ENCODE measurements at regions not wholly inside any gene's neighbourhood (a gene's known extent, or its start where the extent isn't known, plus 50 kb on each side); places are given as distances from the start of the nearest gene placed in this dataset.
"Not testable (repeated sequence)": the region's sequence is repeated elsewhere in the genome, so short reads cannot be mapped to it uniquely, and the experiment has no call there.

DNA sequence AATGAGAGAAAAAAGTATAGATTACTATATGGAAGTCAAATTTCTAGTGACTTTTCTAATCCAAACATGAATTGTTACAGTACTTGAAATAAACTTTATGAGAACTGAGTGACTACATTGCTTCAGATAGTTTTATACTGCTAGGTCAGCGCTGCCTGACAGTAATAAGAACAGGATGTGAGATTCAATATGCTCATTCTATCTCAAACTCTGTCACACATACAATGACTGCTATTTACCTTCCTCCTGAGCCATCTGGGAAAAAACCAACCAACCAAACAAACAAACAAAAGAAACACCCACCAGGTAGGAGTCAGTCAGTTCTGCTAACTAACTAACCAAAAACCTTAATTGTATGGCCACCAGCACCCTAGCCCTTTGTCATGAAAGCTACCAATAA is 89.0 kb upstream of the NOTCH2NLA start:
- not testable (repeated sequence) for H4K20me1 ChIP-seq (ENCODE audit: control insufficient read depth, insufficient read depth, insufficient read length); H2BK12ac ChIP-seq (ENCODE audit: insufficient read length, low read depth, low read length); H3K4me3 Mint-ChIP-seq; H2AFZ ChIP-seq (ENCODE audit: low read length); H3K27me3 ChIP-seq (ENCODE audit: insufficient read depth, low read length); H3K27me3 Mint-ChIP-seq (ENCODE audit: low read depth); H3T11ph ChIP-seq (ENCODE audit: low read length); H3K27ac Mint-ChIP-seq; H4K5ac ChIP-seq (ENCODE audit: insufficient read length, low read depth, low read length); H2AK5ac ChIP-seq (ENCODE audit: insufficient read length, low read length); H2BK120ac ChIP-seq (ENCODE audit: low read depth, low read length, poor library complexity, severe bottlenecking); H3K23me2 ChIP-seq (ENCODE audit: insufficient read length, low read depth, low read length, poor library complexity, severe bottlenecking); H3K18ac ChIP-seq (ENCODE audit: insufficient read length, low read depth, low read length); H3K9me3 ChIP-seq (ENCODE audit: control insufficient read depth, low read depth, low read length); H3K14ac ChIP-seq (ENCODE audit: insufficient read depth, low read length); H3K79me1 ChIP-seq (ENCODE audit: insufficient read depth, low read depth, low read length, poor library complexity, severe bottlenecking); H3K4ac ChIP-seq (ENCODE audit: low read depth, low read length); H3K9ac ChIP-seq (ENCODE audit: extremely low read depth, insufficient read length, low read length); H3K23ac ChIP-seq (ENCODE audit: insufficient read length, low read depth, low read length); H3K4me1 Mint-ChIP-seq; H3K79me2 ChIP-seq (ENCODE audit: insufficient read depth, low read length); H4K8ac ChIP-seq (replicated peaks; ENCODE audit: insufficient read length, low read depth, low read length); H2BK15ac ChIP-seq (ENCODE audit: low read depth, low read length); H3K4me2 ChIP-seq (ENCODE audit: insufficient read depth, insufficient read length, low read length); H4K91ac ChIP-seq (ENCODE audit: insufficient read length, low read depth, low read length); H3K27ac ChIP-seq (ENCODE audit: insufficient read length, low read depth, low read length); H2BK20ac ChIP-seq (ENCODE audit: low read depth, low read length, poor library complexity, severe bottlenecking); H3K9me3 Mint-ChIP-seq; H3K36me3 Mint-ChIP-seq (ENCODE audit: insufficient read depth in 1 of 3, low read depth in 3 of 3); H3K56ac ChIP-seq (ENCODE audit: insufficient read length, low read depth, low read length); H3K4me1 ChIP-seq (ENCODE audit: insufficient read depth, low read length); H2BK5ac ChIP-seq (ENCODE audit: insufficient read length, low read length); DNase-seq
- whole genome bisulfite sequencing (ENCODE audit: extremely low coverage, insufficient read length, low lambda C conversion rate): no CpG with 5 or more reads among the region's 1 CpG

DNA sequence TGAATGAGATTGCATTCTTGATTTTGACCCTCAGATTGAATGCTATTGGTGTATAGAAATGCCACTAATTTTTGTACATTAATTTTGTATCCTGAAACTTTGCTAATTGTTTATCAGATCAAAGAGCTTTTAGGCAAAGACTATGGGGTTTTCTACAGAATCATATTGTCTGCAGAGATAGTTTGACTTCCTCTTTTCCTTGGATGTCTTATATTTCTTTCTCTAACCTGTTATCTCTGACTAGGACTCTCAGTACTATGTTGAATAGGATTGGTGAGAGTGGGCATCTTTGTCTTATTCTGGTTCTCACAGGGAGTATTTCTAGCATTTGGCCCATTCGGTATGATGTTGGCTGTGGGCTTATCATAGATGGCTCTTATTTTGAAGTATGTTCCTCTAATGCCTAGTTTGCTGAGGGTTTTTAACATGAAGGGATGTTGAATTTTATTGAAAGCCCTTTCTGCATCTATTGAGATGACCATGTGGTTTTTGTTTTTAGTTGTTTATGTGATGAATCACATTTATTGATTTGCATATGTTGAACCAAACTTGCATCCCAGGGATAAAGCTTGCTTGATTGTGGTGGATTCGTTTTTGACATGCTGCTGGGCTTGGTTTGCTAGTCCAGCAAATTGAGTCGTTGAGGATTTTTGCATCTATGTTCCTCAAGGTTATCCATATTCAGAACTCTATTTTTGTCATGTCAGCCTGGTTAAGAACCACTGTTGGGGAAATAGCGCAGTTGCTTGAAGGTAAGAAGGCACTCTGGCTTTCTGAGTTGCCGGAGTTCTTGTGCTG is 85.8 kb upstream of the NOTCH2NLA start:
- not testable (repeated sequence) for H2BK15ac ChIP-seq (ENCODE audit: low read depth, low read length); H3K79me2 ChIP-seq (ENCODE audit: insufficient read depth, low read length); H3K9me3 ChIP-seq (ENCODE audit: control insufficient read depth, low read depth, low read length); H2BK12ac ChIP-seq (ENCODE audit: insufficient read length, low read depth, low read length); DNase-seq; H3K4ac ChIP-seq (ENCODE audit: low read depth, low read length); H3K14ac ChIP-seq (ENCODE audit: insufficient read depth, low read length); H3K27me3 ChIP-seq (ENCODE audit: insufficient read depth, low read length); H3K18ac ChIP-seq (ENCODE audit: insufficient read length, low read depth, low read length); H2AK5ac ChIP-seq (ENCODE audit: insufficient read length, low read length); H3K9ac ChIP-seq (ENCODE audit: extremely low read depth, insufficient read length, low read length); H4K20me1 ChIP-seq (ENCODE audit: control insufficient read depth, insufficient read depth, insufficient read length); H2BK20ac ChIP-seq (ENCODE audit: low read depth, low read length, poor library complexity, severe bottlenecking); H3T11ph ChIP-seq (ENCODE audit: low read length); H3K27ac Mint-ChIP-seq; H3K56ac ChIP-seq (ENCODE audit: insufficient read length, low read depth, low read length); H3K27me3 Mint-ChIP-seq (ENCODE audit: low read depth); H4K8ac ChIP-seq (replicated peaks; ENCODE audit: insufficient read length, low read depth, low read length); H3K4me3 Mint-ChIP-seq; H3K79me1 ChIP-seq (ENCODE audit: insufficient read depth, low read depth, low read length, poor library complexity, severe bottlenecking); H3K9me3 Mint-ChIP-seq; H3K4me1 ChIP-seq (ENCODE audit: insufficient read depth, low read length); H2BK5ac ChIP-seq (ENCODE audit: insufficient read length, low read length); H3K23ac ChIP-seq (ENCODE audit: insufficient read length, low read depth, low read length); H3K4me2 ChIP-seq (ENCODE audit: insufficient read depth, insufficient read length, low read length); H3K36me3 Mint-ChIP-seq (ENCODE audit: insufficient read depth in 1 of 3, low read depth in 3 of 3); H3K4me1 Mint-ChIP-seq; H4K91ac ChIP-seq (ENCODE audit: insufficient read length, low read depth, low read length); H4K5ac ChIP-seq (ENCODE audit: insufficient read length, low read depth, low read length); H2BK120ac ChIP-seq (ENCODE audit: low read depth, low read length, poor library complexity, severe bottlenecking); H3K27ac ChIP-seq (ENCODE audit: insufficient read length, low read depth, low read length); H3K23me2 ChIP-seq (ENCODE audit: insufficient read length, low read depth, low read length, poor library complexity, severe bottlenecking); H2AFZ ChIP-seq (ENCODE audit: low read length)
- no CpG with 5 or more reads among the region's 5 CpGs for WGBS (ENCODE audit: extremely low coverage, insufficient read length, low lambda C conversion rate)
